HG02943 (cell line): ENCODE measurements at regions not wholly inside any gene's neighbourhood (a gene's known extent, or its start where the extent isn't known, plus 50 kb on each side); places are given as distances from the start of the nearest gene placed in this dataset.
"Not testable (repeated sequence)": the region's sequence is repeated elsewhere in the genome, so short reads cannot be mapped to it uniquely, and the experiment has no call there.

Experiments used
- ATAC-seq: cut with Tn5 transposase; IDR thresholded peaks from one replicate; pipeline ENCODE4 v1.9.1; 2021; ENCODE audit warnings: mild to moderate bottlenecking, low read depth, moderate library complexity; ENCODE audit not compliant: unreplicated experiment

DNA sequence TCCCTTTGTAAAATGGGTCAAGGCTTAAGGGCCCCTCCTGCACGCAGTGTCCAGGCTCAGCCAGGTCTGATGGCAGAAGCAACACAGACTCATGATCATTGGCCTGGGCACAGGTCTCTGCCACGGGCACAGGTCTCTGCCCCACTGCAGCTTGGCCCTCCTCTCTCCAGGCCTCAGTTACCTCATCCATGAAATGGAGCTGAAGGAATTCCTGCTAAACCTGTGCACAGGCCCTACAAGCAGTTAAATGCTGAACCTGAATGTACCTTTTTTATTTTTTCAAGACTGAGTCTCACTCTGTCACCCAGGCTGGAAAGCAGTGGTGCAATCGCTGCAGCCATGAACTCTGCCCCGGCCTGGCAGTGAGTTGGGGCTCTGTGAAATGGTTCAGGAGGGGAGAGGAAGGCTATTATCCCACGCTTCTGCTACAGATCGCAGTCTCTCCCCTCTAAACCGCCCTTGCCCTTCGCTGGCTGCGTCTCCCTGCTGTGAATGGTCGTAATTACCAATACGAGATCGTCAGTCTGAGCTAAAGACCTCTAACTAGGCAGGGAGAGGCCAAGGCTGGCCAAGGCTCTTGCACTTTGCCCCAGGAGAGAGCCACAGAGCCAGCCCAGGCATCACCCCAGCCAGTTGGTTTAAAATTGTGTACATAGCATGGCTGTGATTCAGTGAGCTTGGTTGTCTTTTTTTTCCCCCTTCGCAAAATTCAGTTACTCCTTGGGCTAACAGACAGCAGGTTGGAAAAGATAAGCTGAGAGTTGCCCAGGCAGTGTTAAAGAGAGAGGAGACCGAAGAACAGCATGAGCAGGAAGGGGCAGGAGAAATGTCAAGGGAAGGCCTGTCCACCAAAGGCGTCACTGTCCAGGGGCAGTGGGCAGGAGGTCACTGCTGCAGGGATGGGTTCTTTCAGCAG is 93.0 kb upstream of the KCTD7 start:
- ATAC-seq, result no peak

DNA sequence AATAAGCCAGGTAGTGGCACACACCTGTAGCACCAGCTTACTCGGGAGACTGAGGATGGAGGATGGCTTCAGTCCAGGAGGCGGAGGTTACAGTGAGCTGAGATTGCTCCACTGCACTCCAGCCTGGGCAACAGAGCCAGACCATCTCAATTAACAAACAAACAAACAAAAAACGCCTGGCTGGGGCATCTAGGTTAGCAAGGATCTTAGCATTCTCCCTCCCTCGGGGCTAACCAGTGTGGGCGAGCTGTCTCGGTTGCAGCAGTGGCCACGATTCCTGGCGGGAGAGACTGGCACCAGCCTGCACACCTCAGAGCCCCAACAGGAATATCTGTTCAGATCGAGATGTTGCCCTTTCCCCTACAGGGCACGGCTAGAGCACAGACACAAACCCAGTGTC is 91.3 kb upstream of the KCTD7 start:
- ATAC-seq, result no peak

DNA sequence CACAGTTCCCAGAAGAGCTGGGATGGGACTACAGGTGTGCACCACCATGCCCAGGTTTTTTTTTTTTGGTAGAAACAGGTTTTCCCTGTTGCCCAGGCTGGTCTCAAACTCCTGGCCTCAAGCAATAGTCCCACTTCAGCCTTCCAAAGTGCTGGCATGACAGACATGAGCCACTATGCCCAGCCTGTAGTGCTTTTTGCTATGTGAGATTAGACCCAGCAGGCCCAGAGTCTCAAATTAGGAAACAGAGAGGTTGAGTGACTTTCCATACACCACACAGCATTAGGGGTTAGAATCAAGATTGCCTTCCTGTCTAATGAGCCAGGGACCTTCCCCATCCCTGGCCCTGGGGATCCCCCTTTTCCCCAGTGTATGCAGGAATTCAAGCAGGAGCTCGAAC is 90.8 kb upstream of the KCTD7 start:
- no peak for ATAC-seq

DNA sequence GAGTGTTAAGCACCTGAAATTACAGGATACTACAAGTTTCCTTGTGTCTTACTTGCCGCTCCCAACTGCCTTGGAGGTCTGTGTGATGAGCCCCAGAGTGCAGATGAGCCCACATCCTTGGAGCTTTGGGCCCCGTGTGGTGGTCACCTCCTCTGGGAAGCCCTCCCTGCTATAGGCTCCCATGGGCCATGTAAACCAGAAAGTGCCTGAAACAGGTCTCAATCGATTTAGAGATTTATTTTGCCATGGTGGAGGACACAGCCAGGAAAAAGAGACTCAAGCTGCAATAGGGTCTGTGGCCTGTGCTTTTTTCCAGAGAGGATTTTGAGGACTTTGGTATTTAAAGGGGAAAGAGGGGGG is 89.4 kb upstream of the KCTD7 start:
- ATAC-seq, result no peak

DNA sequence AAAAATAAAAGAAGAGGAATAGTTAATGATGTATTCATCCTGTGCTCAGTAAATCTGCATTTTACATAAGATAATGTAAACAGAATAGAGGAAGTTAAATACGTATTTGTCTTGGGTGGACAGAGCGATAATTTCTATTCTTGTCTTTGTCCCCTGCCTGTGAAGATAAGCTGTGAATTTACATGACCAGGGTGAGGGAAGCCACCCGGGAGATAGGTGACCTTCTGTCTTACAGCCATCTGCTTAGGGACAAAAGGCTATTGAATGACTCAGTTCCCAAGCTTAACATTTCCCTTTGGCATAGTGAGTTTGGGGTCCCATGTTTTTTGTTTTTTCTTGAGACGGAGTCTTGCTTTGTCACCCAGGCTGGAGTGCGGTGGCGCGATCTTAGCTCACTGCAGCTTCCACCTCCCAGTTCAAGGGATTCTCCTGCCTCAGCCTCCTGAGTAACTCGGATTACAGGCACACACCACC is 88.7 kb upstream of the KCTD7 start:
- no peak for ATAC-seq

DNA sequence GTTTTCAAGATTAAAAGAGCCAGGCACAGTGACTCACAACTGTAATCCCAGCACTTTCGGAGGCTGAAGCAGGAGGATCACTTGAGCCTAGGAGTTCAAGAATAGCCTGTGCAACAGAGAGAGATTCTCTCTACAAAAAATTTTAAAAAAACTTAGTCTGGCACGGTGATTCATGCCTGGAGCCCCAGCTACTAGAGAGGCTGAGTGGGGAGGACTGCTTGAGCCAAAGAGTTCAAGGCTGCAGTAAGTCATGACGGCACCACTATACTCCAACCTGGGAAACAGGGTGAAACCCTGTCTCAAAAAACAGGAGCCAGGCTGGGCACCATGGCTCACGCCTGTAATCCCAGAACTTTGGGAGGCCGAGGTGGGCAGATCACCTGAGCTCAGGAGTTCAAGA is 86.6 kb upstream of the KCTD7 start:
- no peak for ATAC-seq

DNA sequence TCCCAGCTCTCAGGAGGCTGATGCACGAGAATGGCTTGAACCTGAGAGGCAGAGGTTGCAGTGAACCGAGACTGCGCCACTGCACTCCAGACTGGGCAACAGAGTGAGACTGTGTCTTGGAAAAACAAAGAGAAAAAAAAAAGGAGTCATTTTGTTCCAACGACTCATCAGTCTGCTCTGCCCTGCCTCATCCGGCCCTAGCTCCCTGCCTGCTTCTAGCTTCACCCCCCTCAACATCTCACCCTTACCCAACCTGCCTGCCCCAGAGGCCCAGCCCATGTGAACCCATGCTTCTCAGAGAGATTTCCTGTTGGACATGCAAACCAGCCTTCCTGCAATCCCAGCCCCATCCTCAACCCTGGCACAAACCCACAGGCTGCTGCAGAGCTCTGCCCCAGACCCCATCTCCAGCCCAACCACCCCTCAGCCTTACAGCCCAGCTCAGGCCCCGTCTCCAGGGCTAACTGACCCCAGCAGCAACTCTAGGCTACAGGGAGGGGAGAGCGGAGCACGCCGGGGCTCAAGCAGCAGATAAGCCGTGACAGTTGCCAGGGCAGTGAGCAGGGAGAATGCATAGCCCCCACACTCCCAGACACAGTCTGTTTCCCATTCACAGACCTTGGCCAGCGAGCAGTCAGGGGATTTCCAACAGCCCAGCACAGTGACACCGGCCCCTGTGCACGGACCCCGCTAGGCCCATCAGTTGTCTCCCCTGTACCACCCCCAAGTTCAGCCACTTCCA is 86.0 kb upstream of the KCTD7 start:
- ATAC-seq, result no peak

DNA sequence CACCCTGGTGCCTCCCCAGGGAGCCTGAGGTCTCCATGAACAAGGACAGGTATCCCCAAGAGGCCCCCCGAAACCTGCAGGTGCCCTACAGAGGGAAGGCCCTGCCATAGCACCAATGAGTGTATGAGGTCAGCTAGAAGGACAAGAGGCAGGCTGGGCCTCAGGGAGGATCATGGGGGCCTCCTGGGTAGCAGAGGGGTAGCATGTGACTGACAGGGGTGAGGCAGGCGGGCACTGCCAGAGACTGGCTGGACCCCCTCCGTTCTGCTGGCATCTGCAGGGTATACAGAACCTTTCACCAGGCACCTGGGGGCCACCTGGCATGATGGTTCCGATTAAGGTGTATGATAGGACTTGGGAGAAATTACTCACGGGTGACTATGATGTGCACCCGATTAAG is 79.2 kb upstream of the KCTD7 start:
- ATAC-seq, result no peak

DNA sequence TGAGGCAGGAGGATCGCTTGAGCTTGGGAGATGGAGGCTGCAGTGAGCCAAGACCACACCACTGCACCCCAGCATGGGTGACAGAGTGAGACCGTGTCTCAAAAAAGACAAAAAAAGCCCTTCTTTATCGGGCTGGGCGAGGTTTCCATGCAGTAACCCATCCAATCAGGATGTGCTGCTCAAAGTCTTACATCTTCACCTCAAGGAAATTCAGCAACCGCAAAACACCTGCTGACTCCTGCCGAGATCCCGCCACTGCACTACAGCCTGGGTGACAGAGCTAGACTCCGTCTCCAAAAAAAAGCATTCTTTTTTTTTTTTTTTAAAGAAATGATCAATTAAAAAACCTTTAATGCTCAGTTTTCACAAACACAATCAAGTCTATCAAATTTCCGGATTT is 75.7 kb upstream of the KCTD7 start:
- no peak for ATAC-seq

DNA sequence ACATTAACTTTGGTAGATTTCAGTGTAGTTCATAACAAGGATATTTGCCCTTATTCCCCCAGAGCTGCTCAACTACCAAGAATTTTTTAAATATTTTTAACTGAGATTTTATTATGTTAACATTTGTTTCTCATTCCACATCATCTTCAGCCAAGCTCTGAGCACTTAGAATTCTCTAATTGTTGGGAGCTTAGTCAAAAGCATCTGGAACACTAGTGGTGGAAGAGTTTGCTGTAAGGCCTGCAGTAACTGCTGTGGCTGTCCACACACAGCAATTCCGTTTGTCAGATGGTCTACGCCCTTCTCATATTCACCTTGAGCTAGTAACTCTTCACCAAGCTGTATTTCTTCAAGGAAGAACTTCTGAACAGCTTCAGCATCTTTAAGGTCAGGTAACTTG is 75.0 kb upstream of the KCTD7 start:
- not testable (repeated sequence) for ATAC-seq

DNA sequence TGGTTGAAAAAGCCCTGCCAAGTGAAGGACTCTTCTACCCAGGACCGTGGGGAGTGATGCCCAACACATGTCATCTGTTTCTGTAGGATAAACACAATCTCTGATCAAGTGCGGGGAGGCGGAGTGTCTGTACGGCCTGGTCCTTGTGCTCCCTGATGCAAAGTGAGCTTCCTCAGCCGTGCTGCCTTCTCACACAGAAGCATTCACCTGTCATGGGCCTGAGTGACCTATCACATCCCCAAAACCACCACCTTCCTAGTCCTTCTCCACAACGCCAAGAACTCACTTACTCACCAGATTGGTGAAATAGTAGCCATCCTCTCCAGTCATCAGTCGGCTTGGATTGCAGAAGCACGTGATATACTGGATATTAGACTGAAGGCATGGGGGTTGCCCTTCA is 74.4 kb upstream of the KCTD7 start:
- ATAC-seq, result not testable (repeated sequence)

DNA sequence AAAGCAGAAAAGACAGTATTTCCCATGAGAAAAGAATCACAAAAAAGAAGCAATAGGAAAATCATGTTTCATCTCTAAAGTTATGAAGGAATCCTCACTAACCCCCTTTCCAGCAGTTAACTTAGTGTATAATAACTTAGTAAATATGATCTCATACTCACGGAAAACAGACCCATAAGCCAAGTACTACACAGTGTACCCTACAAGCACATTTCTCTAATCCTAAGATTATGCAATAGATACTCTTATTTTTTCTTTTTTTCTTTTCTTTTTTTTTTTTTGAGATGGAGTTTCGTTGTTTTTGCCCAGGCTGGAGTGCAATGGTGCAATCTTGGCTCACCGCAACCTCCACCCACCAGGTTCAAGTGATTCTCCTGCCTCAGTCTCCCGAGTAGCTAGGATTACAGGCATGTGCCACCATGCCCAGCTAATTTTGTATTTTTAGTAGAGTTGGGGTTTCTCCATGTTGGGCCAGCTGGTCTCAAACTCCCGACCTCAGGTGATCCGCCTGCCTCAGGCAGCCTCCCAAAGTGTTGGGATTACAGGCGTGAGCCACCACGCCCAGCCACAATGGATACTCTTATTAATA is 73.7 kb upstream of the KCTD7 start:
- not testable (repeated sequence) for ATAC-seq

DNA sequence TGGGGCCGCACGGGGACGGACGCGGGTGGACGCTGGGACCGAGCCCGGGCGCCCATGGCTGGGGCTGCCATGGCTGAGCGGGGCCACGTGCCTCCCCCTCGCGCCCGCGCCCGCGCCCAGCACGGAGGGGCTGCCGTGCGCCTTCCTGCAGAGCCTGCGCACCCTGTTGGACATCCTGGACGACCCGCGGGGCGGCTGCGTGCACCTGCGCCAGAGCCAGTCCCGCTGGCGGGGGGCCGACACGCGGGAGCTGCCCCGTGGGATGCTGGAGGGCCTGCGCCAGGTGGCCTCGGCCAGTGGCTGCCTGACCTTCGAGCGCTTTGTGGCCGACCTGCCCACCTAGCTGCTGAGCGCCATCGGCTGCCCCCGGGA is 72.5 kb upstream of the KCTD7 start:
- no peak for ATAC-seq

DNA sequence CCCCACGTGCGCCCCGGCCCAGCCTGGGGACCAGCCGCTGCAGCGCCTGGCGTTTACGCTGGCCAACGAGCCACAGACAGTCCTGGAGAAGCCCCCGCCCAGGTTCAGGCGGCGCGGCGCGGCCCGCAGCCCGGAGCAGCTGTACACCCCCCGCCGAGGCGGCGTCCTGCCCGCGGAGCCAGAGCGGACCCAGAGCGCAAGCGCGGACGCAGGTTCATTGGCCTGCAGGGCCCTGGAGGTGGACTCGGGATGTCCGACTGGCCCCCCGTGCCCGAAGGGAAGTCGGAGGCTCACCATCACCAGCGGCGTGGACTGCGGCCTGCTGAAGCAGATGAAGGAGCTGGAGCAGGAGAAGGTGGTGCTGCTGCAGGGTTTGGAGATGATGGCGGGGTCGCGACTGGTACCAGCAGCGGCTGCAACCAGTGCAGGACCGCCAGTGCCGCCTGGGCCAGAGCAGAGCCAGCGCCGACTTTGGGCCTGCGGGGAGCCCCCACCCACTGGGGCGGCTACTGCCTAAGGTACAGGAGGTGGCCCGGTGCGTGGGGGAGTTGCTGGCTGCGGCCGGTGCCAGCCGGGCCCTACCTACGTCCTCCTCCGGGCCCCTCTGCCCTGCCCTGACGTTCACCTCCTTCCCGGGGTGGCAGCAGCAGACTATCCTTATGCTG is 72.0 kb upstream of the KCTD7 start:
- ATAC-seq, result no peak

DNA sequence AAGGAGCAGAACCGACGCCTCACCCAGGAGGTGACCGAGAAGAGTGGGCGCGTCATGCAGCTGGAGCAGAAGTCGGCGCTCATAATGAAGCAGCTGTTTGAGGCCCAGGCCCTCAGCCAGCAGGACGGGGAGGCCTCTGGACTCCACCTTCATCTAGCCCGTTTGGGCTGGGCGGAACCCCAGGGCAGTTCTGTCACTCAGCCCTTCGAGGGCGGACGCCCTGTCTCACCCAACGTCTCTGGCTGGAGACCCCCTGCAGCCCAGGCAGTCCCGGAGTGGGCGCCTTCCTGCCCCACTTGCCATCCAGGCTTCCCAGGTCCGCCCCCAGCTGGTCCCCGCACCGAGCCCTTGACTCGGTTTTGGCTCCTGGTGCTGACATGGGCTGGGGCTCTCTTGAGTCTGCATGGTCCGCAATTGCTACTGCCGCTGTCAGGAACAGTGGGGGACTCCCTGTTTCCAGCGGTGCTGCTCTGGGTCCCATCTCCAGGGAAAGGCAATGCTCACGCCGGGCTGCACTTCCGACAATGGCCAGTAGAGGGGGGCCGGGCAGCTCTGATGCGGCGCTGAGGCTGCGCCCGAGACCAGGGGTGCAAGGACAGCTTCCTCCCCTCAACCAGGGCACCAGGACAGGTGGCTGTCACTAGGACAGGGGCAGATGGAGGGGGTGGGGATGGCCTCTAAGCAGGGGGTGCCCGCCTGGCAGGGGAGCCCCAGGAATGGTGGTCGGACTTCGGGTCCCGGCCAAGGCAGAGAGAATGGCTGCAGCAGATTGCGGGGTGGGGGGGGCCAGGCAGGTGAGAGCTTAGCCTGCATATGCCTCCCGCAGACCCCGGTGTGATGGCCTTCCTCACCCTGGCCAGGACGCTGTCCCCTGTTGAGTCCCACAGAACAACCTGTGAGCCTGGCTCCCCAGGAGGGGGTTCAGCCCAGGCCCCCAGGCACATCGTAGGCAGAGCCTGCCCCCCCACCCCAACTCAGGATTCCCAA is 71.2 kb upstream of the KCTD7 start:
- ATAC-seq, result no peak

DNA sequence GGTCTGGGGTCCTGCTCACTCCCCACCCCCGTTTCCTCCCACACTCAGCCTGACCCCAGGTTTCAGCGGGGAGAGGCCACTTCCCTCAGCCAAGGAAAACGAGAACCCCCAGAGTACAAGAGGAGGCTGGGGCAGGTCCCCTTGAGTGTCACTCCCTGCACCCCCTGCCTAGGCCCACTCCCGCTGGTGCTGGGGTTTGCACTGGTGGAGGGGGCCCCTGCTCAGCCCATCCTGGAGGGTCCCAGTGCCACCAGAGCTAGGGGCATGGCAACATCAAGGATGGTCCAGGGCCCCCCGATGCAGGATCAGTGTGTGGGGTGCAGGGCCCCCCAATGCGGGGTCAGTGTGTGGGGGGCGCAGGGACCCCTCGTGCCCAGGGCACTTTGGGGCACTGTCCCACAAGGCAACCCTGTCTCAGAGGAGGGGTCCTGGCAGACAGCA is 70.5 kb upstream of the KCTD7 start:
- no peak for ATAC-seq

DNA sequence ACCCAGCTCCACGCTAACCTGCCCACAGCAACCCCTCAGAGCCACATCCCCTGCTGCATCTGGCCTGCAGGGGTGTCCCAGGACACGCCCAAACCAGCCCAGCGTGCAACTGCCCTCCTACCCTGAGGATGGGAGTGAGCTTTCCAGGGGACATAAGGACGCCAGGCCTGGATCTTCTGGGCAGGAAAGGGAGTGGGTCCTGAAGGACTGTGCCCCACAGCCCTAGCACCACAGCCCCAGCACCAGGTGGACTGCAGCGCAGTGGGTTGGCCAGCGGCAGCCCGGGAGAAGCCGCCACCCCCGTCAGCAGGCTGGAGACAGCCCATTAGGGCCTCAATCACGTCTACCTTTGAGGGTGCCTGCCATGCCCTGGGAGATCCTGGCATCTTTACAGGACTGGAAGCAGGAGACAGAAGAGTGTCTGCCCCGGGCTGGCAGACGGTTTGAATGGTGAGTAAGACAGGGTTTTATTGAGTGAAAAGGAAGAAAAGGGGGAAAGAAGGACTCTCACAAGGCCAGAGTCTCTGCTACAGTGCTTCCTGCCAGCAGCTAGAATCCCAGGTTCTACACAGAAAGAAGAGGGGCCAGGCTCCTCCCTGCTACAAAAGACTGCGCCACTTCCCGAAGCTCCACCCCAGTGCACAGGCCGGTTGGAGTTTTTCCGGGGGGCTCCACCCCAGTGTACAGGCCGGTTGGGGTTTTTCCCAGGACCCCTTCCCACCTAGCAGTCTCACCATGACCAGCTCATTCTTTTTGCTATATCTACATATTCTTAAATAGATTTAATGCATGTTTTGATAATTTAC is 69.8 kb upstream of the KCTD7 start:
- no peak for ATAC-seq

DNA sequence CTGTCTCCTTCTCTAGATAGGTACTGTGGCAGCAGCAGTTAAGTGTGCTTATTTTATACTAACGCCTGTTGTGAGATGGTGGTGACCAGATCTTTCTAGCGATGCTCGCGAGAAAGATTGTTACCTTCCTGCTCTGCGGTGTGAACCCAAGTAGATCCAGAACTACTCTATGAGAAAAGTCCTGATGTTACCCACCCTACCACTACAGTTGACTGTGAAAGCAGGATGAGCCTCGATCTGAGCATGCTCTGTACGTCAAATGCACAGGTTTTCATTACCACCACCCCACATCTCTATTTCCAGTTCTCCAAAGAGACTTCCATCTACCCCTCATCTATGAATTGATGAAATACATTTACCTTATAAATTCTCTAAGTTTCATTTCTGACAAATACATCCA is 64.6 kb upstream of the KCTD7 start:
- no peak for ATAC-seq

DNA sequence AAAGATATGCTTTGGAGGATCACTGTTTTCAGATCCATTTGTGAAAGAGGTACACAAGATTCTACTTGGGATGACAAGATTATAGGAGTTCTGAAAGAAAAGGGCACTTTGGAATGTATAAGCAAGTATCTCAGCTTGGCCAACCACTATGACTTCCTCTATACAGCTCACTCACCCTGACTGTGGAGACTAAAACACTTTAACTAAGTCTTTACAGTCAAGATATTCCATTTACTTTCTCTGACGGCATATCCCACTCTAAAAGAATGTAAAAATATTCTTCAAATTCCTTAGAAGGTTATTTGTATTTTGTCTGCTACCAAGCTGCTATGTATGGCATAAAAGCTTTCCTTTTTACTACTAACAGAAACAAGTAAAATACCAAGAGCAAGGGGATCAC is 58.5 kb upstream of the KCTD7 start:
- not testable (repeated sequence) for ATAC-seq
